Thyroid gland (tissue), 4 donors: ENCODE measurements at regions not wholly inside any gene's neighbourhood (a gene's known extent, or its start where the extent isn't known, plus 50 kb on each side); places are given as distances from the start of the nearest gene placed in this dataset.

Experiments used
- POLR2A ChIP-seq, 2 donors: fragments of 450-650 bp; IDR thresholded peaks; one replicate each; pipeline ENCODE4 v1.6.1; 2017; ENCODE audit warnings: antibody characterized with exemption in 2 of 2, mild to moderate bottlenecking in 2 of 2, moderate library complexity in 1 of 2
- TF ChIP-seq, protein P1 (sequence below), 6 experiments: fragments of 200-600 bp in 3 of 6; fragments of 450-650 bp in 3 of 6; sonication (generic) in 3 of 6; IDR thresholded peaks; one replicate each; pipeline ENCODE4 v1.5.1; 2016 to 2019; ENCODE audit warnings: antibody characterized with exemption in 6 of 6, mild to moderate bottlenecking in 2 of 6, inconsistent platforms in 1 of 6, moderate library complexity in 1 of 6

DNA sequence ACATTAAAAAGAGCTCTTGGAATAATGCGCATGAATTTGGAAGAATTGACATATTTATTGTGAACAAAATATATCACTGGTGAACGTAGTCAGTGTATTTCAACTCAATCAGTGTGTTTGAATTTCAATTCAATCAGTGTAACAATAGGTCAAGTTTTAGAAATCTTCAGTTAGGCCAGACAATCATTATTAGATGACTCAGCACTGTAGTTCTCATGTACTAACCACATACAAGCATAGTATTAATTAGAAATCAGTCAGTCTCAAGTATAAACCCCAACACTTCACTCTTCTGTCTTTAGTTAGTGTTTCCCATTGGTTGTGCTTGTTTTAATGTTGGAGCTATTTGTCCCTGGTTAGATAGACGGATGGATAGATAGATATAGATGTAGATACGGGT lies 1247.9 kb downstream of the NXPH1 start:
- TF ChIP-seq POLR2A (IDR thresholded peaks at IDR 0.05): no peak
- TF ChIP-seq, protein P1, sequence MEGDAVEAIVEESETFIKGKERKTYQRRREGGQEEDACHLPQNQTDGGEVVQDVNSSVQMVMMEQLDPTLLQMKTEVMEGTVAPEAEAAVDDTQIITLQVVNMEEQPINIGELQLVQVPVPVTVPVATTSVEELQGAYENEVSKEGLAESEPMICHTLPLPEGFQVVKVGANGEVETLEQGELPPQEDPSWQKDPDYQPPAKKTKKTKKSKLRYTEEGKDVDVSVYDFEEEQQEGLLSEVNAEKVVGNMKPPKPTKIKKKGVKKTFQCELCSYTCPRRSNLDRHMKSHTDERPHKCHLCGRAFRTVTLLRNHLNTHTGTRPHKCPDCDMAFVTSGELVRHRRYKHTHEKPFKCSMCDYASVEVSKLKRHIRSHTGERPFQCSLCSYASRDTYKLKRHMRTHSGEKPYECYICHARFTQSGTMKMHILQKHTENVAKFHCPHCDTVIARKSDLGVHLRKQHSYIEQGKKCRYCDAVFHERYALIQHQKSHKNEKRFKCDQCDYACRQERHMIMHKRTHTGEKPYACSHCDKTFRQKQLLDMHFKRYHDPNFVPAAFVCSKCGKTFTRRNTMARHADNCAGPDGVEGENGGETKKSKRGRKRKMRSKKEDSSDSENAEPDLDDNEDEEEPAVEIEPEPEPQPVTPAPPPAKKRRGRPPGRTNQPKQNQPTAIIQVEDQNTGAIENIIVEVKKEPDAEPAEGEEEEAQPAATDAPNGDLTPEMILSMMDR (IDR thresholded peaks at IDR 0.05): no peak
